Kidney (tissue), 13 donors: ENCODE measurements at regions not wholly inside any gene's neighbourhood (a gene's known extent, or its start where the extent isn't known, plus 50 kb on each side); places are given as distances from the start of the nearest gene placed in this dataset.

Source experiments
- DNase-seq, 5 donors: peaks; one replicate each; pipeline ENCODE4 v3.0.0-alpha.2; 2013 to 2020
- FAIRE-seq: peaks from 2 replicates; lab custom pipeline; 2012; peaks lifted over from hg19 to GRCh38; lab: Jason Lieb, UNC
- H3K27ac ChIP-seq, 2 donors: one replicate each; pipeline ENCODE4 v1.7.0; 2013; ENCODE audit warnings: low read depth in 2 of 2, low read length in 2 of 2, inconsistent platforms in 1 of 2
- H3K27me3 ChIP-seq: one replicate; pipeline ENCODE4 v1.7.1; 2013; ENCODE audit warnings: low read length, inconsistent platforms; ENCODE audit not compliant: control insufficient read depth, insufficient read depth
- H3K36me3 ChIP-seq, 3 donors: one replicate each; pipeline versions ENCODE4 v1.7.0 to v1.7.1; 2013; ENCODE audit warnings: low read length in 3 of 3, control low read depth in 1 of 3, inconsistent platforms in 1 of 3; ENCODE audit not compliant: insufficient read depth in 3 of 3, control insufficient read depth in 2 of 3
- H3K4me1 ChIP-seq, 3 donors: one replicate each; pipeline versions ENCODE4 v1.7.0 to v1.7.1; 2013; ENCODE audit warnings: low read length in 3 of 3, inconsistent platforms in 1 of 3, low read depth in 1 of 3; ENCODE audit not compliant: control insufficient read depth in 2 of 3, insufficient read depth in 2 of 3
- H3K4me3 ChIP-seq, 3 donors: one replicate each; pipeline versions ENCODE4 v1.7.0 to v1.8.1; 2013; ENCODE audit warnings: low read length in 3 of 3, control low read depth in 1 of 3, inconsistent platforms in 1 of 3
- H3K9ac ChIP-seq, 3 donors: one replicate each; pipeline versions ENCODE4 v1.7.0 to v1.7.1; 2013; ENCODE audit warnings: low read length in 3 of 3, control low read depth in 1 of 3, inconsistent platforms in 1 of 3
- H3K9me3 ChIP-seq, 3 donors: one replicate each; pipeline versions ENCODE4 v1.7.0 to v1.7.1; 2013; ENCODE audit warnings: low read length in 3 of 3, control low read depth in 1 of 3, inconsistent platforms in 1 of 3; ENCODE audit not compliant: control insufficient read depth in 2 of 3, insufficient read depth in 1 of 3
- intact Hi-C: fragments of 100-400 bp; cut with DNase I; formaldehyde crosslinking; loops from one replicate; pipeline ENCODE4 v1.11.1; 2022
- TF ChIP-seq, protein P1 (sequence below): IDR thresholded peaks from 3 replicates; pipeline ENCODE4 v1.5.1; 2012; ENCODE audit warnings: mild to moderate bottlenecking, moderate library complexity, borderline replicate concordance; ENCODE audit not compliant: insufficient read depth; ENCODE audit errors: extremely low read depth
- donor health status: control.
- donor health status: control.
- donor health status: control.
- donor health status: control.
- donor health status: control.
- donor health status: DM: yes; HTN: yes; CAD: no.
- donor health status: Normal renal cell carcinoma (clear cell type).

DNA sequence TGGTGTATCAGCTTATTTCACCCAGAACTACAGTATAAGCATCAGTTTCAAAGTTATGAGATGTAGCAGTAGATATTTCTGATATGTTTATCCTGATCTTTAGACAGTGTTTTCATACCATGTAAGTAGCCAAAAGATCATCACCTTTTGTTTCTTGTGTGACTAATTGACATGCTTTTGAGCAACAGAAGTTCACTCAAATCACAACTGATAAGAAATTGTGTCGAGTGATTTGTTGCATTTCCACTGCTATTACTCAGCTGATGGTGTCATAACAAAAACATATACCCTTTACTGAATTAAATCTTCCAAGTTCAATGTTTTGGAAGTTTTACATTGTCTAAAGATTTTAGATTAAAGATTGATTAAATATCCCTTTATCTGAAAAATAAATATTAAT lies 324.5 kb downstream of the TUSC1 start:
- Histone ChIP-seq H3K9me3 (peaks cover 0 to 5% (median 0%) of the 10 kb centered on the region in 3 donors), H3K27ac (no peak overlapping the region), H3K4me1 (no peaks in the 10 kb centered on the region), H3K9ac (no peak overlapping the region), H3K36me3 (no peaks in the 10 kb centered on the region), H3K4me3 (no peak overlapping the region), H3K27me3 (no peaks in the 10 kb centered on the region)
- no peak for FAIRE-seq
- intact Hi-C loops, result no loop called here
- DNase-seq, result no peak
- TF ChIP-seq, protein P1, sequence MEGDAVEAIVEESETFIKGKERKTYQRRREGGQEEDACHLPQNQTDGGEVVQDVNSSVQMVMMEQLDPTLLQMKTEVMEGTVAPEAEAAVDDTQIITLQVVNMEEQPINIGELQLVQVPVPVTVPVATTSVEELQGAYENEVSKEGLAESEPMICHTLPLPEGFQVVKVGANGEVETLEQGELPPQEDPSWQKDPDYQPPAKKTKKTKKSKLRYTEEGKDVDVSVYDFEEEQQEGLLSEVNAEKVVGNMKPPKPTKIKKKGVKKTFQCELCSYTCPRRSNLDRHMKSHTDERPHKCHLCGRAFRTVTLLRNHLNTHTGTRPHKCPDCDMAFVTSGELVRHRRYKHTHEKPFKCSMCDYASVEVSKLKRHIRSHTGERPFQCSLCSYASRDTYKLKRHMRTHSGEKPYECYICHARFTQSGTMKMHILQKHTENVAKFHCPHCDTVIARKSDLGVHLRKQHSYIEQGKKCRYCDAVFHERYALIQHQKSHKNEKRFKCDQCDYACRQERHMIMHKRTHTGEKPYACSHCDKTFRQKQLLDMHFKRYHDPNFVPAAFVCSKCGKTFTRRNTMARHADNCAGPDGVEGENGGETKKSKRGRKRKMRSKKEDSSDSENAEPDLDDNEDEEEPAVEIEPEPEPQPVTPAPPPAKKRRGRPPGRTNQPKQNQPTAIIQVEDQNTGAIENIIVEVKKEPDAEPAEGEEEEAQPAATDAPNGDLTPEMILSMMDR, result no peak

DNA sequence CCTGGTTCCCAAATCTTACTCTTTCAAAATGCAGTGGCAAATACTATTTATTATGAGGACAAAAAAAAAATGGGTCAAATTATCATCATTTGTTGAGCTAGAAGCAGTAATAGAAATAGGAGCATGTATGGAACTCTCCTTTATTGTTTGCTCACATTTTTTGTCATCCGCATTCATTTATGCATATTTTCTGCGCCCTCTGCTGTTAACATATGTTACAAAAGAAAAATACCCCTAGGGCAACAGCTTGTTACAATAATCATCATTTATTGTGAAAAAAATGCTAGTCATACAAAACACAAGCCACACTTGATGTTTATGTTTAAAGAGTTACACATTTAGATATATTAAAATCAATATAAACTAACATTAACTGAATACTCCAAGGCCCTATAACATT lies 328.2 kb downstream of the TUSC1 start:
- no peaks in the 10 kb centered on the region for H3K9me3 ChIP-seq
- TF ChIP-seq, protein P1, result no peak
- intact Hi-C loops, result no loop called here
- no peak overlapping the region for H3K4me3 ChIP-seq
- no peaks in the 10 kb centered on the region for H3K36me3 ChIP-seq
- H3K27me3 ChIP-seq, result no peaks in the 10 kb centered on the region
- H3K4me1 ChIP-seq, result no peaks in the 10 kb centered on the region
- DNase-seq (no peak), FAIRE-seq (no peak)
- H3K9ac ChIP-seq, result no peak overlapping the region
- no peak overlapping the region for H3K27ac ChIP-seq

DNA sequence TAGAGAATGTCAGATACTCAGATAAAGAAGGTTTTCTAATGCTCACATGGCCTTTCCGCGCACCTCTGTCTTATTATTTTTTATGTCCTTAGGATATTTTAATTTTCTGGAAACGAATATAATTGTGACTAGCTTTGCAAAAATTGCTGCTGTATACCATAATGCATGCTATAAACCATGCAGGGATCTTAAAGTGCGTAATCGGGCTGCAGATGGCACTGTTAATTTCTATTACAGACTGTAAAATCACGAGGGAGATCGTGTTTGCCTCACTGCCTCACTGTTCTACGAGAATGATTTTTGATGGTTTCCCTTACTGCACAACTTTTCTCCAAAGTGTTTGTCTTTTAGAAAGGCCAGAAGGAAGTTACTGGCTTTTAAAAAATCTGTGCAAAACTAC lies 356.1 kb downstream of the TUSC1 start:
- peak in 1 of 5 donors; percentile 13 for DNase-seq
- Histone ChIP-seq H3K27ac (no peak overlapping the region), H3K4me1 (peaks cover 0 to 4% (median 0%) of the 10 kb centered on the region in 3 donors), H3K27me3 (no peaks in the 10 kb centered on the region), H3K9me3 (no peaks in the 10 kb centered on the region), H3K36me3 (no peaks in the 10 kb centered on the region), H3K9ac (no peak overlapping the region), H3K4me3 (no peak overlapping the region)
- intact Hi-C loops, result no loop called here
- FAIRE-seq, result no peak
- TF ChIP-seq, protein P1, result no peak

DNA sequence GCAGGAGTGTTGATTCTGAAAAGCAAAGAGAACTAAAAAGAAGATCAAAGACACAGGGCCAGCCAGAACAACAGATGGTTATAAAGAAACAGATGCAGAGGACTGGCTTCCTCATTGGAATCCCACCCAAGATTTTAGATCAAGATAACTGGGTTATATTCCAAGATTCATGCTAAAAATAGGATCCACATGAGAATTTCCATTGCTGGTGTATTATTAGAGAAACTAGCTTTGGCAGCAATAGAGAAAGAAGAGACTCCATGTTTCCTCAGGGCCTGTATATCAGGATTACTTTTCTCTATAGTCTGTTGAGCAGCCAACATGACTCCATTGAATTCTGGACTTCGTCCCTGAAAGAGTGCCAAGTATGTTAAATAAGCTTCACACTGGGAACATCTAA lies 367.3 kb downstream of the TUSC1 start:
- no peak for FAIRE-seq

More for the DNA sequence above, 367.3 kb downstream of the TUSC1 start:
- DNase-seq, result no peak
- H3K27ac ChIP-seq, result no peak overlapping the region
- H3K4me1 ChIP-seq, result no peaks in the 10 kb centered on the region
- H3K9me3 ChIP-seq, result no peaks in the 10 kb centered on the region
- H3K9ac ChIP-seq, result no peak overlapping the region
- TF ChIP-seq, protein P1, result no peak
- intact Hi-C loops, result no loop called here
- H3K4me3 ChIP-seq, result no peak overlapping the region
- no peaks in the 10 kb centered on the region for H3K36me3 ChIP-seq
- H3K27me3 ChIP-seq, result no peaks in the 10 kb centered on the region
